ENCODE measurements at regions not wholly inside any gene's neighbourhood (a gene's known extent, or its start where the extent isn't known, plus 50 kb on each side); places are given as distances from the start of the nearest gene placed in this dataset.

DNA sequence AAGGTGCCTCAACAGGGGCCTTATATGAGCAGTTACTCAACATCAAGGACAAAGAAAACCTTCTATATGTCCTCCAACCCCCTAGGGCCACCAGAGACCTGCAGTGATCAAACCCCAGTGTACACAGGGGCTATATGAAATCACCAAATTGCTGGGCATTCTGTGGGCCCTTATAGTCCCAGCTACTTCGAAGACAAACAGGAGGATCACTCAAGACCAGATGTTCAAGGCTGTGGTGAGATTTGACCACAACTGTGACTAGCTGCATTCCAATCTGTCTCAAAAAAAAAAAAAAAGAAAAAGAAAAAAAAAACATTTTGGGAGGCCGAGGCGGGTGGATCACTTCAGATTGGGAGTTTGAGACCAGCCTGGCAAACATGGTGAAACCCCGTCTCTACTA lies 51.0 kb upstream of the PRB2 start:
- no peak for DNase-seq

DNA sequence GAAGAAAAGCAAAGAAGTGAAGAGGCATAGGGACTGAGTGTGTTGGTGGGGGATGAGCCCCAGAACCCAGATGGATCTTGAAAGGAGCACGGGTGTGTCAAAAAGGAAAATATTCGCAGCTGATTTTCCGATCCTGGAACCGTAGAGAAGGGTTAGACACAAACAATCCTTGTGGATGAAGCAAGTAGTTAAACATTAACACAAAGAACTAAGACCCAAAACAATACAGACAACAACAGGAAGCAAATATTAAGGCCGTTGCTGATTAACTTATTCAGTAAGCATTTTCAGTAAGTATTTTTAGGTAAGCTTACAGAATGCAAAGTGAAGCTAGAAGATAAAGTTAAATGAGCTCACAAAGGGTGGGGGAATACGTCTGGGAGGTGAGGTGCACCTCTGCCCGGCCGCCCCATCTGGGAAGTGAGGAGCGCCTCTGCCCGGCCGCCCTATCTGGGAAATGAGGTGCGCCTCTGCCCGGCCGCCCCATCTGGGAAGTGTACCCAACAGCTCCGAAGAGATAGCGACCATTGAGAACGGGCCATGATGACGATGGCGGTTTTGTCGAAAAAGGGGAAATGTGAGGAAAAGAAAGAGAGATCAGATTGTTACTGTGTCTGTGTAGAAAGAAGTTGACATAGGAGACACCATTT lies 62.8 kb upstream of the PRB2 start:
- DNase-seq: no peak

DNA sequence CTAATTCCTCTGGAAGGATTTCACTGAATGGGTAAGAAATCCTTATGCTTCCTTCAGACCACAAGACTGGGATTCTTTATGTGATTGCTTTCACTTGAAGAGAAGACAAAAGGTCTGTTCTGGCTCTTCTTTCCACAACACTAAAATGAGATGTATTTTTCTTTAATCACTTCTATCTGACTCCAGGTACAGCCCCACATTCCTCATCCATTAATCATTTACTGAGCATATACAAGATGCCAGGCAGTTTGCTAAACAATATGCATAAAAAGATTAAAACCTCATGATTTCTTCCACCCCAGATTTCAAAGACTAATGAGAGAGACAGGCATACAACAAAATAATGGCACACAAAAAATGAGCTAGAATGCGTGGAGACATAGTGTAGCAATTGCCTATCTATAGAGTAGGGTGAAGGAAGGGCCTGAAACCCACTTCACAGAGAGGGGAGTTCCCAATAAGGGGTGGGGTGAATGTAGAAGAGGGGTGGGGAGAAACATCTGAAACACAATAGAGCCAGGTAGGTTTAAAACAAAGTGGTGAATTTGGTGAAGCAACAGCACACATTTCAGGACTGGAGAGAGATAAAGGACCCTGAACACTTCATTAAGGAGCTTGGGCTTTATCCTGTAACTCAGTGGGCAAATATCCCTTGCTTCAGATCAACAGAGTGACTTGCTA lies 65.1 kb upstream of the PRB2 start:
- DNase-seq: no peak

DNA sequence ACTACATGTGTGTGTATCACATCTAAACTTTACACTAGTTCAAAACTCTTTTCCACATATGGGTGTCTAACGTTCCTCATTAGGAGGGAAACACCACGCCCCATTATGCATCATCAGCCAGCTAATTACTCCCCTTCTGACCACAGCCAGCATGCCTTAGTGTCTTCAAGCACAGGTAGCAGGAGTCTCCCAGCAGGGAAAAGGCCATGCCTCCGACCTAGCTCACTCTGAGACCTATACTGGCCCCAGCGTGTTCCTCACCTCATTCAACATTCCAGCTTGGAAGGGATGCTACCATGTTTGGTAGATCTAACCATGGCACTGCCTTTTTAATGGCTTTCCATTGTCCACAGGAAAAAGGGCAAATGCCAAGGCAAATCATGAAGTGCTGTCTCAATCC lies 66.1 kb upstream of the PRB2 start:
- no peak for DNase-seq

DNA sequence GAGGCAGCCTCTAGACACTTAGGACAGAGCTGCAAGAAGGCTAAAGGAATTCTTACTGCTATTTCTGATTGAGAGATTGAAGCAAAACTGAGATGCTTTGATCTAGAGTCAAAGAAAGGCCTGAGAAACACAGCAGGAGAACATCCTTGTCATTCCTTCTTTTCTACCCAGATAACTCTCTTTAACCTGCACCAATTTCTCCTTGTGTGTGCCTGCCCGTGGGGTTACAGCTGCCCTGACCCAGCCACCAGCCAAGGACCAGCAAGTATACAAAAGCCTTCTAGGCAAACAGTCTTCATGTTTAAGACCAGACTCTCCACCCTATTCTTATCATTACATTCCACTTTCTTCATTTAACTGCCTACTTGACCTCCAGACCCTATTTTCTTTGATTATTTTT lies 81.7 kb upstream of the PRB2 start:
- DNase-seq: no peak

DNA sequence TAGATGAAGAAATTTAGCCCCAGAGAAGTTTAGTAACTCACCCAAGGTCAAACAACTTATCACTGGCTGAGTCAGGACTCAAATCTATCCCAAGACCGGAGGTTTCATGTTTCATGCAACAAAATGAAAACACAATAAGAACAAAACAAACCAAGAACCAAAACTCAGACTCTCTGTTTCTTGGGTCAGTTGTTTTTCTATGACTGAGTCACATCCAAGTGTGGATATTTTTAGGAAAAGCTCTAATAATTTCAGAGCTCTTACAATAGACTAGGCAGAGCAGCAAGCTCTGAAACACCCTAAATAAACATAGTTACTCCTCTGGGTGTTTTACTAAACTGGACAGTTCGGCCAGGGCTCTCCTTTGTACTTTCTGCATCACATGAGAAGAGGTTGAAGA lies 87.6 kb upstream of the PRB2 start:
- DNase-seq: no peak

DNA sequence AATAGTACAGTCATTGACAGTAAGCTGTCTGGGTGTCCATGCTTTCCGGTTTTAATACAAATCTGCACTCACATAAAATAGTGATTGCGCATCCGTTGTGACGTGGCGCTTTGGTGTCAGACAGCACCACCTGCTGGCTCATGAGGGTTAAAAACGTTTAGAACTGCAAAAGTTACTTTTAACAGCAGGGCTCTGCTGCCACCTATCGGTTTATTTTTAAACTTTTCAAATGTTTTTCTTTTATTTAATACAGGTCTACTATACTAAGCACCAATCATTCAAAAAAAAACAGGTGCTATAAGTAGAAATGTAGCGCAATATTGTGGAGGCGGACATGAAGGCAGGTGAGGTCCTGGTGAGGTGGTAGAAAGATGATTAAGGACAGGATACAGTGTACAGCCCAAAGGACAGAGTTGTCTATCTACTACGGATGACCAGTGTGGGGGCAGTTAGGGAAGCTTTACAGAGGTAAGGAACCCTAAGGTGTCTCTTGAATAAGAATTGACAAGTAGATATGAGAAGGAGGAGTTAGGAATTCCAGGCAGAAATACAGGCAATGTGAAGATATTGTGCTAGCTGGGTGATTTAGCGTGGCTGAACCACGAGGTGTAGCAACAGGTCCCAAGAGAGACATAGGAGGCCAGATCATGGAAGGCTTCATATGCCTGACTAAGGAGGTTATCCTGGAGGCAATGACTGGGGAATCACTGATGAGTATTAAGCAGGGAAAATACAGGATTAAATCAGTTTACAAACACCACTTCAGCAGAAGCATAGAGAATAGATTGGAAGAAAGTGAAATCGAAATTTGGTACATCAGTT lies 91.5 kb upstream of the PRB2 start:
- DNase-seq: peak; percentile 93 to 97 (median 95)

DNA sequence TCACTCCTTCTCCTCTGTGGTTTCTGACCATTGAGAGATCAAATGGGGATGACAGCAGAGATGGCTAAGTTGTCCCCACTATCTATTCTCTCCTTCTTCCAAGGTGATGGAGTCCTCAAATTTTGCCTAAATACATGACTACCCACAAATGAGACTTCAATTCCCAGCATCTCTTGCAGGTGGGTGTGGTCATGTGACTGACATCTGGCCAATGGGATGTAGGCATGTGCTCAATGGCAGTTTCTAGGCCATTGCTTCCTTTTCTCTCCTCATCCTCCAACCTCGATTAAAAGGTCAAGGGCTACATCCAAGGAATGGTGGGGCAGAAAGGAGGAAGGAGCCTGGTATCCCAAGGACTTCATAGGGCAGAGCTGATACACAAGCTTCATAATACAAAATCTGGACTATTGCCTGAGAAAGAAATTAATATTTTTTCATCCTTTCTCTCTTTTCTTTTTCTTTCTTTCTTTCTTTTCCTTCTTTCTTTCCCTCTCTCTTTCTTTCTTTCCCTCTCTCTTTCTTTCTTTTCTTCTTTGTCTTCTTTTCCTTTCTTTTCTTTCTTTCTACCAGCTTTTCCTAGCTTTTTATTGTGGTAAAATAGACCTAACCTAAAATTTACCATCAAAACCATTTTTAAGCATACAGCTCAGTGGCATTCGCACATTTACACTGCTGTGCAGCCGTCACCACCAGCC lies 100.9 kb upstream of the PRB2 start:
- no peak for DNase-seq

DNA sequence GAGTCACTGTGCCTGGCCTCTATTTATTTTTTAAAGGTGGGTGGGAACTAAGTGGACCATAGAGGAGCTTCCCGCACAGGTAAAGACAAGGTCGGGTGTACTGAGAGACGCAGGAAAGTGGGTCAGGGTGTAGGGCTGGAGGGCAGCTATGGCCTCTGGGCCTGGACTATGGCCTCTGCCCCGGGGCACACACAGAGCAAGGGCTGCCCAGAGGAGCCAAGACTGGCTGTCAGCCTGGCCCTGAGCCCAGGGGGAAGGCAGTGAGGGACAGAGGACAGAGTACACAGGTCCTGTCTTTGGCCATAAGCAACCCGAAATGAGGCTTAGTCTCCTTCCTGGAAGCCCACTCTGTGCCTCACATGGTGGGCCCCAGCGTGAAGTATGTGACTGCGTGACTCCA lies 102.1 kb upstream of the PRB2 start:
- DNase-seq: no peak

DNA sequence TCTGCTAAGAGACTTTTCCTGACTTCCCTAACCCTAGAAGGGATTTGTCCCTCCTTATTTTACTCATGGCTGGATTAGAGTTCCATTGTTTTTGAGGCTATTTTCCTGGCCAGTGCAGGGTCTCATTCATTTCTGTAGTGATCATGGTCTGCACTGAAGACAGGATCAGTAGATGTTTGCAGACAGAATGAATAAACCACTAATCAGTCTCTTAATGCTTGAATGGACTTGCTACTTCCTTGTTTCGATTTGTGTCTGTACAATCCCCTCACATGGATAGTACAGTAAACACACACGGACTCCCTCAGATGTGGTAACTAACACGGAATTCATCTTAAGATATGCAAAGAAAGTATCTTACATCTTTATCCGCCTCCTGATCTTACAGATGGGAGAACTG lies 102.6 kb upstream of the PRB2 start:
- DNase-seq: no peak

DNA sequence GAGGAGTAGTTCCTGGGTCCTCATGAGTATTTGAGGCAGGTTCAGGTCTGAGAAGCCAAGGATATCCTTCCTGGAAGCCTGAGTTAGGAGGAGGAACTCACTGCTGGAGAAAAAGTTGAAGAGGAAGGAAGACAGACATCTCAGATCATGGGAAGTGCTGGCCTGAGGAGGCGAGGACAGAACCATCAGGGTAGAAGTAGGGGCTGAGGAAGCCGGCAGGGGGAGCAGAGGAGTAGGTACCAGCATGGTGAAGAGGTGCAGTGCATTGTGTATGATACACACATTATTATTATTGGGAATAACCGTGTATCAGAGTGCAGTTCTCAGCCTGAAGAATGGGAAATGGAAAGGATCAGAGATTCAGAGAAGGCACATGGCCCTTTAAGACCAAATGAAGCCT lies 103.2 kb upstream of the PRB2 start:
- peak in 2 of 3 donors; percentile 9 to 20 for DNase-seq

DNA sequence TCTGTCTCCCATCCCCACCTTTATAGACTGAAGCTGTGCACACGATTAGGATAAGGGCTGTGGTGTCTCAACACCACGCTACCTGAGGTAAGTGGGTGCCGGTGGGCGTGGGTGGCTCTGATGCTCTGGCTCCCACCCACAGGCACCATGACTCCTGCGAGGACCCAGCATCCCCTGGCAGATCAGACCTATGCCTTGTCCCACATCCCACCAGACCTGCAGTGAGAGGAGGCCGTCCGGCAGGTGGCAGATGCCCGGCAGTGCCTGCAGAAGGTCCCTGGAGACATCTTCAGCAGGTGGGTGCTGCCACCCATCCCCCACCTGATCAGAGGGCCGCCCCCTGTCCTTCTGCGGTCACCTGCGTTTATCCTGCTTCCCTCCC lies 104.4 kb upstream of the PRB2 start:
- DNase-seq: no peak

DNA sequence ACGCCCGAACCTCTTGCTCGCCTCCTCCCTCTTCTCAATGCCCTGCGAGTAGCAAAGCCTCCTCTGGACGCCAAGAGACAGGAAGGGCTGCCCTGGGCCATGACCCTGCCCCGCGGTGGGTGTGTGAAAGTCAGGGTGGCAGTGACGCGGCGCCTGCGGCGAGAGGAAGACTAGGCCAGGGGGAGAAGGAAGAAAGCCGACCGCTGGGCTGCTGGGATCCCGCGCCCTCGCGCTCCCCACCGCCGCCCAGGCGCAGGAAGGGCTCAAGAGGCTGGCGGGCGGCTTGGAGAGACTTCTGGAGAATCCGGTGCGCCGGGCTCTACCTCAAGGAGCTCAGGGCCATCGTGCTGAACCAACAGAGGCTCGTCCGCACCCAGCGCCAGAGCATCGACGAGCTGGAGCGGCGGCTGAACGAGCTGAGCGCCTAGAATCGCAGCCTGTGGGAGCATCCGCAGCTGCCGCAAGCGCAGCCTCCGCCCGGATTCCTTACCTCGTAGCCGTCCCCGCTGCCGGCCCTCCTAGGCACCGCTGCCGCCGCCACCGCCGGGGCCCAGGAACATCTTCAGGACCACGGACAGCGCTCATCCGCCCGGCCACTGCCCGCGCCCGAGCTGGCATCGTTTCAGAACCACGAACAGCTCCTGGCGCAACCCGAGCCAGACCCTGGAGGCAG lies 105.0 kb upstream of the PRB2 start:
- DNase-seq: peak; percentile 75 to 93 (median 89)

DNA sequence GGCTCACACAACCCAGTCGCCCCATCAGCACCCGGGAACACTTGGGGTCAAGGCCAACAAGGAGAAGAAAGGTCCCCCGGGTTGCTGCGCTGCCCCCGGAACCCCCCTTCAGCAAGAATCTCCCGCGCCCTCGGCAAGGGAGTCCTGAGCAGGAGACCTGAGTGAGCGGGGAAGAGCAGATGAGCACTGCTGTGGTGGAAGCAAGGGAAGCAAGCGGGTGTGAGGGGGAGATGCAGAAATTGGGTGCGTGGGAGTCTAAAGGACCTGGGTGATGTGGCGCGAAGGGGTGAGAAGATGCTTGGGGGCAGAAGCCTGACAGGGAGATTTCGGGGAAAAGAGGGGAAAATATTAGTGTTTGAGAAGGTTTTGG lies 105.5 kb upstream of the PRB2 start:
- DNase-seq: no peak

DNA sequence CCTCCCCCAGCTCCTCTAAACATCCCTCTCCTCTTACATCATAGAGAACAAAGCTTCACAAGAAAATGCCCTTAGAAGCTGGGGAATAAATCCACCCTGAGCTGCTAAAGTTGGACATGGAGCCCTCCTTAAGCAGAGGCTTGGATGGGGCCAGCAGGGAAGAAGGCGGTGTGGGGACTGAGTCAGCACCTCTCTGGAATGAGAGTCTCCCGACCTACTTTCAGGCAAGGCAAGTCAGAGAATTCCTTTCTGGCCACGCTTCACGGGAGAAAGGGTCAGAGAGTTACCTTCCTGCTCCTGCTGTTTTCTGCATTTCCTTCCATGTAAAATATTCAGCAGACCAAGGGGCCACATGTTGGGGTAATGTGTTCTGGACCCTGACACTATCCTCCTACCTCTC lies 113.3 kb upstream of the PRB2 start:
- DNase-seq: no peak

DNA sequence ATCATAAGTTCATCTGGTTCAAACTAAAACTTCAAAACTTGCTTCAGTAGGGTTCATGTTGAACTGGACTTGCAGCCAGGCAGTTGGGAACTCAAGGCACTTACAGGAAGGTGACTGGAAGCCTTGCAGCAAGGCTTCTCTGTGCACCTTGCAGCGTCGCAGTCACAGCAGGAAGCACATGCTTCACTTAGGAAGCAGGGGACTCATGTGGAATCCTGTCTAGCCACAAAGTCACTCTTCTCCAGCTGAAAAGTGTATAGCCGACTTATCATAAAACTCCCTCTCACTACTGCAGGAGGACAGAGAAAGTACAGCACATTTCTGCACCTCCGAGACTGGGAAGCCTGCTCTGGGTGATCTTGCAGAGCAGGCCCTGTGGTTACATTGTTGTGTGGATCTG lies 114.0 kb upstream of the PRB2 start:
- DNase-seq: no peak

DNA sequence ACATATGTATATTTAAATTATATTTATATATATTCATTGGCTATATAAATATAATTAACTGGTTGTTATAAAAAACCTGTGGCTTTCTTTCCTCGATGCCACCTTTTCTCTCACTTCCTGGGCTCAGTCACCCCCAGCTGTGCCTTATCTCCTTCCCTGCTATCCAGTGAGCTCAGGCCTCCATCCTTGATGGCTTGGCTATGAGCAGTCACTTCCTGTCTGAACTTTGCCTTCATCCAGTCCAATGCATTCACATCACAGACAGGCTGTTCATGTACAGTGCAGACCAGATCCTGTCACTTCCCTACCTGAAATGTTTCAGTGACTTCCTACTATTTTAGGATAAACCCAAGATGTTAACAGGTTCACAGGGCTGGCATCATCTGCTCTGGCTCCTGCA lies 115.3 kb upstream of the PRB2 start:
- DNase-seq: no peak

DNA sequence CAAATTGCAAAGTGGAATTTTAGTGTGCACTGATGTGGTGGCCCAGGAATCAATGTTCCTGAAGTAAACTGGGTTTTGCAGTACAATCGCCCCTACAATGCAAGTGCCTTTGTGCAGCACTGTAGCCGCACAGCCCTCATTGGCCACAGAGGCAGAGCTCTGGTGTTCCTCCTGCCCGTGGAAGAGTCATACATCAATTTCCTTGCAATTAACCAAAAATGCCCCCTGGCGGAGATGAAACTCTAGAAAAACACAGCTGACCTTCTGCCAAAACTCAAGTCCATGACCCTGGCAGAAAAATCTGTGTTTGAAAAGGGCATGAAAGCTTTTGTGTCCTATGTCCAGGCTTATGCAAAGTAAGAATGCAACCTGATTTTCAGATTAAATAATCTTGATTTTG lies 117.9 kb upstream of the PRB2 start:
- DNase-seq: no peak

DNA sequence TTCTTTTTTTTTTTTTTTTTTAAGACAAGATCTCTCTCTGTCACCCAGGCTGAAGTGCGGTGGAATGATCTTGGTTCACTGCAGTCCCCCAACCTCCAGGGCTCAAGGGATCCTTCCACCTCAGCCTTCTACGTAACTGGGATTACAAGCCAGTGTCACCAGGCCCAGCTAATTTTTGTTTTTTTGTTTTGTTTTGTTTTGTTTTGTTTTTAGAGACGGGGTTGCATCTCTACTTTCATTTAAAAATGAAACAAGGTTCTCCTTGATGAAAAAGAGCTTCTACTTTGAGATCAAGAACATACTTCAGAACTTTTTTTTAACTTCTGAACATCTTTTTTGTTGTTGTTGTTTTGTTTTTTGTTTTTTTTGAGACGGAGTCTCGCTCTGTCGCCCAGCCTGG lies 121.7 kb upstream of the PRB2 start:
- no peak for DNase-seq

DNA sequence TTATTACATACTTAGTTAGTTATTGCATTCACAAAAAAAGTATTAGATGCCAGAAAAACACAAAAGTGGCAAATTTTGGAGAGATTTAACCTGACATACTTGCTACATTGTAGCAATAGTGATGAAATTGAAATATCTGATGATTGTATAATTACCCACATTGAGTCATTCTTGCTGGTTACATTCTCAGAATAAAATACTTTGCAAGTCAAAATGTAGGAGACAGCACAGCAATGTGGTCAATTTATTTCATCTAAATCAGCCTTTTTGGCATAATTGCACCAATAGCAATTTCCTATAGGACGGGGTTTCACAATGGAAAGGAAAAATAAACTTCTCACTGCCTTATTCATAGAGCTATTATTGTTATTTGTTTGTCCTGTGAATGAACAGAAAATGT lies 125.0 kb upstream of the ETV6 start:
- DNase-seq: peak in 1 of 3 donors; percentile 15

DNA sequence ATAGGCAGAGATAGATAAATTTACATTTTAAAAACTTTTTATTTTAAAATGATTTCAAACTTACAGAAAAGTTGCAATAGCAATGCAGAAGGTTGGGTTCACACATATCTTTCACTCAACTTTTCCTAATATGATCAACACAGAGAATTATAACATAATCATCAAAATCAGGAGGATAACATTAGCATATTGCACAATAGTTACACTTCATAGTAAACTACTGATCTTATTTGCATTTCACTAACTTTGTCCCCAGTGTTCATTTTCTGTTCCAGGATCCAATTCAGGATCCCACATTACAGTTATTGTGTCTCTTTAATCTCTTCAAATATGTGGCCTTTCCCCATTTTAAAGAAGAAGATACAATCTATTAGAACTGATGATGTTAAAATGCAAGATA lies 115.4 kb upstream of the ETV6 start:
- no peak for DNase-seq

DNA sequence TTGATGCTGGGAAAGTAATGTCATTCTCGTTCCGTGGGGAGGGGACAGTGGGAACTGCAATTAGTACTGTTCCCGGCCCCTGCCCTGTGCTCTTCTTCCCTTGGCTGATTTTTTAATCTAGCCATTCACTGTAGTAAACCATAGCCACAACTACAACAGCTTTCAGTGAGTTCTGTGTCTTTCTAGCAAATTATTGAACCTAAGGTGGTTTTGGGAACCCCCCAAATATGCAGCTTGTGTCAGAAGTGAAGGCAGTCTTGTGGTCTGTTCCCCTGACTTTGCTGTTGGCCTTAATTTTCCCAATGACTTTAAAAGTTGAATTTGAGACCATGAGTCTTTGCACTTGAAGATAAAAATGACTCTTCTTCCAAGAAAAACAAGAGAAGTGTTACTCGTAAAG lies 114.3 kb upstream of the ETV6 start:
- DNase-seq: no peak

DNA sequence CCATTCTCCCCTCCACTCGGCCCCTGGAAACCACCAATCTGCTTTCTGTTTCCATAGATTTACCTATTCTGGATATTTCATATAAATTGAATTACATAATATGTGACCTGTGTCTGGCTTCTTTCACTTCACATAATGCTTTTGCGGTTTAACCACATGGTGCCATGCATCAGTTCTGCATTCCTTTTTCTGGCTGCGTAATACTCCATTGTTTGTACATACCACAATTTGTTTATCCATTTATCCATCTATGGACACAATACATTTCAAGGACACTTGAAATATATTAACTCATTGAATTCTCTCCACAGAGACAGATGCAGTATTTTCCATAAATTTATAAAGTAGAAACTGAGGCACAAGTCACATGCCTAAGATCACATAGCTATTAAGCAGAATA lies 110.3 kb upstream of the ETV6 start:
- DNase-seq: no peak
